Suprapubic skin (tissue), 3 donors: ENCODE measurements at regions not wholly inside any gene's neighbourhood (a gene's known extent, or its start where the extent isn't known, plus 50 kb on each side); places are given as distances from the start of the nearest gene placed in this dataset.

Experiments used
- CTCF ChIP-seq, 2 donors: fragments of 200-600 bp in 1 of 2; fragments of 450-650 bp in 1 of 2; sonication (generic) in 1 of 2; IDR thresholded peaks; one replicate each; pipeline ENCODE4 v1.5.1; 2016 to 2019; ENCODE audit warnings: antibody characterized with exemption in 2 of 2, mild to moderate bottlenecking in 1 of 2, moderate library complexity in 1 of 2
- EP300 ChIP-seq: sonication (generic); formaldehyde crosslinking; IDR thresholded peaks from one replicate; pipeline ENCODE4 v1.6.1; 2017; ENCODE audit warnings: antibody characterized with exemption

GRCh38 chr4:34362654-34363053 lies 1881.7 kb downstream of the ARAP2 start:
- TF ChIP-seq CTCF (IDR thresholded peaks at IDR 0.05) (no peak), EP300 (no peak)
